Effector memory CD8-positive, alpha-beta T cell (primary cell): ENCODE measurements at regions not wholly inside any gene's neighbourhood (a gene's known extent, or its start where the extent isn't known, plus 50 kb on each side); places are given as distances from the start of the nearest gene placed in this dataset.

Experiments used
- ATAC-seq: fragments of 150-1000 bp; cut with Tn5 transposase; replicated peaks from 2 replicates; pipeline ENCODE4 v1.10.0; 2021; ENCODE audit warnings: mild to moderate bottlenecking, moderate library complexity
- DNase-seq, 3 experiments: peaks; one replicate each; pipeline ENCODE4 v3.0.0; 2021
- H3K27ac Mint-ChIP-seq, 2 donors: one replicate each; pipeline ENCODE4 v1.8.0; 2022; ENCODE audit warnings: mild to moderate bottlenecking in 2 of 2, mixed read lengths in 2 of 2, moderate library complexity in 2 of 2
- H3K27me3 Mint-ChIP-seq, 2 donors: one replicate each; pipeline ENCODE4 v1.8.0; 2022; ENCODE audit warnings: mixed read lengths in 2 of 2
- H3K36me3 Mint-ChIP-seq: one replicate; pipeline ENCODE4 v1.8.0; 2022; ENCODE audit warnings: mild to moderate bottlenecking, moderate library complexity, mixed read lengths; ENCODE audit not compliant: insufficient read depth
- H3K4me1 Mint-ChIP-seq, 2 donors: one replicate each; pipeline ENCODE4 v1.8.0; 2022; ENCODE audit warnings: low read depth in 2 of 2, mixed read lengths in 2 of 2
- H3K4me3 Mint-ChIP-seq, 2 donors: one replicate each; pipeline ENCODE4 v1.8.0; 2022; ENCODE audit warnings: mild to moderate bottlenecking in 2 of 2, mixed read lengths in 2 of 2, moderate library complexity in 2 of 2
- H3K9me3 Mint-ChIP-seq, 2 donors: one replicate each; pipeline ENCODE4 v1.8.0; 2022; ENCODE audit warnings: mixed read lengths in 2 of 2

DNA sequence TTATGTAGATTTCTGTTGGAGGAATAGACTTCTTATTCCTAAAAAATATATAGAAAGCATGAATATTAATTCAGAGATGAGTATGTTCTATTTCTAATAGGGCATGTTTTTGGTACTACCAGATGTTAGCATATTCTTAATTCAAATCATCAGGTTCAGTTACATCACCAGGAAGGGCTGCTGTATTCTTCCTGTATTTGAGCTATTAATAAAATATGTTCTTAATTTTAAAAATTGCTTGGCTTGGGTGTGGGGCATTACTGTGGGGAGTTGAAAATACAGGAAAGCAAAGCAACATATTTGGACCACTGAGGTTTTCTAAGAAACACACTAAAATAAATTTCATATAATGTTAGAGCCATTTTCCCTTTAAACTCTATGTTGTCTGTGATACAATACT, 343.0 kb downstream of the EPHA4 start:
- H3K27me3 Mint-ChIP-seq, result no peaks in the 10 kb centered on the region
- H3K27ac Mint-ChIP-seq, result no peak overlapping the region
- DNase-seq, result no peak
- no peaks in the 10 kb centered on the region for H3K4me1 Mint-ChIP-seq
- H3K9me3 Mint-ChIP-seq, result no peaks in the 10 kb centered on the region
- no peaks in the 10 kb centered on the region for H3K36me3 Mint-ChIP-seq
- H3K4me3 Mint-ChIP-seq, result no peak overlapping the region
- ATAC-seq, result no peak

DNA sequence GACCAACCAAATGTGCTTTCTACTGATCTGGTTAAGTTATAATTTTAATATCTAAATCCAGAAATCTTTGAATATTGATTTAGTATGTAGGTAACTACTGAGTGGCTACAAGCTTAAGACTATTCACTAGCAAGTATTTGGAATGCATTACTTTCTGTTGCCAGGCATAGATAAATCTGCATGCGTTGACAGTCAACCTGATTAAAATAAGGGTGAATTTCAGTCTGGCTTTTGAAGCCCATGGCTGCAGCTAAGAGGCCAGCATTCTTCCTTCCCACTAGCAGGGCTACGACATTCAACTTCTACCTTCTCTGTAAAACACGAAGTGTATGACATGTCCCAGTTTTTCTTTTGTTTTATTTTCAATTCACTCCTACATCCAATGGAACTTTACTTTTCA, 340.6 kb downstream of the EPHA4 start:
- H3K27me3 Mint-ChIP-seq, result no peaks in the 10 kb centered on the region
- H3K27ac Mint-ChIP-seq, result no peak overlapping the region
- DNase-seq, result no peak
- H3K9me3 Mint-ChIP-seq, result no peaks in the 10 kb centered on the region
- no peaks in the 10 kb centered on the region for H3K4me1 Mint-ChIP-seq
- no peaks in the 10 kb centered on the region for H3K36me3 Mint-ChIP-seq
- no peak for ATAC-seq
- H3K4me3 Mint-ChIP-seq, result no peak overlapping the region

DNA sequence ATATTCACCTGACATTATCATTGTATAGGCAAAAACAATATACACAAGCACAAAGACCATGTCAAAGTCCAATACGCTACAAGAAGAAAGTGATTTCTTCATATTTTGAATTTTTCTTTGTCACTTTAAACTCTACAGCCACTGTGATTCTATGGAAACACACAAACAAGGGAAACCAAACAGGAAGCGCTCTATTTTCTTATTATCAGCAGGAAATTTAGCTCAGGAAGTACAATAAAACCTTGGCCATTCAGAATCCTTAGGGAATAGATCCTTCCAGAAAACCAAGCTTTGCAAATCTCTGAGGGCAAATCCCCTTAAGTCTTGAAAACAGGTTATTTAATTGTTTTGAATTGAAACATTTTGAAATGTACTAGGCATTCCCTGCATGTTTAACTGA, 336.2 kb downstream of the EPHA4 start:
- peaks cover 2 to 4% of the 10 kb centered on the region in 2 donors for H3K27me3 Mint-ChIP-seq
- H3K9me3 Mint-ChIP-seq, result no peaks in the 10 kb centered on the region
- H3K4me1 Mint-ChIP-seq, result no peaks in the 10 kb centered on the region
- DNase-seq (no peak), ATAC-seq (no peak)
- no peak overlapping the region for H3K27ac Mint-ChIP-seq
- H3K36me3 Mint-ChIP-seq, result no peaks in the 10 kb centered on the region
- H3K4me3 Mint-ChIP-seq, result no peak overlapping the region

DNA sequence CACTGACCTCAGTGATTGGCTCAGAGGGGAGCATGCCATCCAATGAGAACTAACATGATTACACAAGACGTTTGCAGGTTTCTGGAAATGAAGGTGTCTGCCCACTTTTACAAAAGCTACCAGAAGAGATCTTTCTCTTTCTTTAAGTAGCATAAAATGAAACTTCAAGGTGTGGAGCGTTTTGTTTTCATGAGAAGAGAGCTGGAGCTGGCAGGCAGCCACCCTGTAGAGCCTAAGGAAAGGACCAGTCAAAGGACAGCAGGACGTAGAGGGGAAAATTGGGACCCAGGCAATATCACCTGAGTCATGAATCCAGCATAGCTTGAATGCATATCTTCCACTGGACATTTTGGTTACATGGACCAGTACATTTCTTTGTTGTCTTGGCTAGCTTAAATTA, 331.0 kb downstream of the EPHA4 start:
- Mint-ChIP-seq H3K4me1 (peaks cover 0 to 2% of the 10 kb centered on the region in 2 donors), H3K9me3 (no peaks in the 10 kb centered on the region), H3K27me3 (peaks cover 10 to 30% of the 10 kb centered on the region in 2 donors), H3K4me3 (no peak overlapping the region), H3K27ac (no peak overlapping the region), H3K36me3 (peaks cover 2% of the 10 kb centered on the region)
- ATAC-seq, result no peak
- DNase-seq, result no peak

DNA sequence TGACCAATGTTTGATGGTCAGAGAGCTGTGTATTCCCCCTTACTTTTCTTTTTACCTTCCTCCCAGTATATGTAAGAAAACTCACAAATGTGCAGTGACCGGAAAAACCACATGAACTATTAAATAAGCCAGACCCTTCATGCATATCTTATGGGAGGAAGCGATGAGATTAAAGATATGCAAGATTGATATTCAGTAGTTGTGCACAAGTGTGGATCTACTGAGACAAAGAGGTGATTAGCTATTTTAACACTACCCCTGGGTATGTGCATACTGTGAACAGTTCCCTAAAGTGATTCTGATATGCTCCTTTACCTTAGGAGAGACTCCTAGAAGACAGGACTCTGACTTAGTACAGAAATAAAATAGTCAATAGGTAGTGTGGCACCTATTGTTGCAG, 328.3 kb downstream of the EPHA4 start:
- H3K36me3 Mint-ChIP-seq, result peaks cover 6% of the 10 kb centered on the region

DNA sequence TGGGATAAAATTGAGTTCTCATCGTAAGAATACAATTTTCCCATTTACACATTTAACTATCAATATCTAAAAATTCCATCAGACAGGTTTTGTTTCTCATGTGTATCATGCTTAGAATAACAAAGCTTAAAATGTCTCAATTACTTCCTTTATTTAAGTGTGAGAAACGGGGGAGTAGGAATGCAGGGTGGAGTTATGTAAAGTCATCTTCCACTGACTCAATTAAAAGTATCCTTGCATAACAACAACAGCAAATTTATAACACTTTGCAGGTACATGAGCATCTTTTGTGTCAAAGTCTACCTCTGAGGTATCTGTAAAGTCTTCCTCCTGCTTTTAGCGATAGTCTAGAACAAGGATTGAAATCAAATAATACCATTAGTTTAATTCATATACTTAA, 327.1 kb downstream of the EPHA4 start:
- Mint-ChIP-seq H3K36me3 (peaks cover 6% of the 10 kb centered on the region), H3K27ac (no peak overlapping the region), H3K4me3 (no peak overlapping the region), H3K27me3 (peaks cover 10 to 39% of the 10 kb centered on the region in 2 donors), H3K9me3 (no peaks in the 10 kb centered on the region), H3K4me1 (peaks cover 0 to 2% of the 10 kb centered on the region in 2 donors)
- DNase-seq (no peak), ATAC-seq (no peak)

More for the DNA sequence above, 328.3 kb downstream of the EPHA4 start:
- peaks cover 10 to 39% of the 10 kb centered on the region in 2 donors for H3K27me3 Mint-ChIP-seq
- DNase-seq, result no peak
- no peak for ATAC-seq
- H3K4me3 Mint-ChIP-seq, result no peak overlapping the region
- H3K4me1 Mint-ChIP-seq, result peaks cover 0 to 2% of the 10 kb centered on the region in 2 donors
- H3K27ac Mint-ChIP-seq, result no peak overlapping the region
- H3K9me3 Mint-ChIP-seq, result no peaks in the 10 kb centered on the region

DNA sequence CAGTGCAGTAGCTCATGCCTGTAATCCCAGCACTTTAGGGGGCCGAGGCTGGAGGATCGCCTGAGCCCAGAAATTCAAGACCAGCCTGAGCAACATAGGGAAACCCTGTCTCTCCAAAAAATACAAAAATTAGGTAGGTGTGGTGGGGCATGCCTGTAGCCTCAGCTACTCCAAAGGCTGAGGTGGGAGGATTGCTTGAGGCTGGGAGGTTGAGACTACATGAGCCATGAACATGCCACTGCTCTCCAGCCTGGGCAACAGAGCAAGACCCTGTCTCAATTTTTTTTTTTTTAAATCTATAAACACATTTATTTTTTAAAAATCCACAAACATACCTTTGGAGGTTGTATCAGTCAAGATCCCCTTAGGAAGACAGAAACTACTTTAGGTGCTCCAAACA, 326.3 kb downstream of the EPHA4 start:
- peaks cover 0 to 2% of the 10 kb centered on the region in 2 donors for H3K4me1 Mint-ChIP-seq
- H3K4me3 Mint-ChIP-seq, result no peak overlapping the region
- ATAC-seq, result no peak
- DNase-seq, result no peak
- H3K36me3 Mint-ChIP-seq, result peaks cover 6% of the 10 kb centered on the region
- peaks cover 10 to 36% of the 10 kb centered on the region in 2 donors for H3K27me3 Mint-ChIP-seq
- no peak overlapping the region for H3K27ac Mint-ChIP-seq
- no peaks in the 10 kb centered on the region for H3K9me3 Mint-ChIP-seq

DNA sequence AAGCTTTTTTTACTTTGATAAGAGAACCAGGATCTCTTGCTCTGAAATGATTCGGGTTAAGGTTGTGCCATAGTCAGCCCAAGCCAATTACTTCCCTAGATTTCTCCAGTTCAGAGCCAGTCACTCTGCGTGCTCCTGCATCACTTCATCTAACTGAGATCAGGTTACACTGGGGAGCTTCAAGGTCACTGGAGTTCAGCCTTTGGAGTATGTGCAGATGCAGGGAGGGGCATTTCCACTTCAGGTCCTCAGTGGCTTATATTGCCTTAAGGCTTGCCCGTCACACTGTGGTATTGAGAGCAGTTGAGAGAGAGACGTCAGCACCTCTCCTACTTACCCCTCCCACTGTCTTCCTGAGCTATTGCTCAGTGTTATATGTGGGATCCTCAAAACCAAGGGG, 317.8 kb downstream of the EPHA4 start:
- H3K36me3 Mint-ChIP-seq, result no peaks in the 10 kb centered on the region
- no peak overlapping the region for H3K4me3 Mint-ChIP-seq
- H3K4me1 Mint-ChIP-seq, result no peaks in the 10 kb centered on the region
- H3K27me3 Mint-ChIP-seq, result peaks cover 8 to 12% of the 10 kb centered on the region in 2 donors
- ATAC-seq (no peak), DNase-seq (no peak)
- H3K27ac Mint-ChIP-seq, result no peak overlapping the region
- peaks cover 0 to 3% of the 10 kb centered on the region in 2 donors for H3K9me3 Mint-ChIP-seq

DNA sequence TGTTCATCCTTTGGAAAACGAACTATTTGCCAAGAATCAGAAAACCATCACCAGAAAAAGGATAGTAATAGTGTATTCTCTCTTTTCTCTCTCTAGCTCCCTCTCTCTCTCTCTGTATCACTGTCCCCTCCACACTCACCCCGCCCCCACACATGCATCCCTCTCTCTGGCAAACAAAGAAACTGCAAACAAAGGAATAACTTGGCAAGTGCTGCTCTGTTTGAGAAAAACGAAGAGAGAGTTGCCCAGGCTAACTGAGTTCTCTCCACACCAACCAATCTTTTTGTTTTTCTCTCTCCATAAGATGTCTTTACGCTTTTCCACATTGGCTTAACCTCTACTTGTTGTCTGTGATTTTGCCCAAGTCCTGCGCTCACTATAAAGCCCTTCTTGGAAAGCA, 316.2 kb downstream of the EPHA4 start:
- Mint-ChIP-seq H3K9me3 (peaks cover 0 to 3% of the 10 kb centered on the region in 2 donors), H3K4me3 (no peak overlapping the region), H3K4me1 (no peaks in the 10 kb centered on the region), H3K27ac (no peak overlapping the region), H3K27me3 (peaks cover 8 to 12% of the 10 kb centered on the region in 2 donors), H3K36me3 (no peaks in the 10 kb centered on the region)
- no peak for ATAC-seq
- DNase-seq, result no peak

DNA sequence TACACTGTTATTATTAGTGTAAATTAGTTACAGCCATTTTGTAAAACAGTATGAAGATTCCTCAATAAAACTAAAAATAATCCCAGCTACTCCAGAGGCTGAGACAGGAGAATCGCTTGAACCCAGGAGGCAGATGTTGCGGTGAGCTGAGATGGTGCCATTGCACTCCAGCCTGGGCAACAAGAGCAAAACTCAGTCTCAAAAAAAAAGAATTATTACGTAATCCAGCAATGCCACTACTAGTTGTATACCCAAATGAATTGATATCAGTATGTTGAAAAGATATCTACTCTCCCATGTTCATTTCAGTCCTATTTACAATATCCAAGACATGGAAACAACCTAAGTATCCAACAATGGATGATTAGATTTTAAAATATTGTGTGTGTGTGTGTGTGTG, 313.6 kb downstream of the EPHA4 start:
- no peak overlapping the region for H3K27ac Mint-ChIP-seq
- ATAC-seq (no peak), DNase-seq (no peak)
- H3K9me3 Mint-ChIP-seq, result peaks cover 0 to 3% of the 10 kb centered on the region in 2 donors
- no peak overlapping the region for H3K4me3 Mint-ChIP-seq
- no peaks in the 10 kb centered on the region for H3K4me1 Mint-ChIP-seq
- no peaks in the 10 kb centered on the region for H3K36me3 Mint-ChIP-seq
- peaks cover 21 to 23% of the 10 kb centered on the region in 2 donors for H3K27me3 Mint-ChIP-seq

DNA sequence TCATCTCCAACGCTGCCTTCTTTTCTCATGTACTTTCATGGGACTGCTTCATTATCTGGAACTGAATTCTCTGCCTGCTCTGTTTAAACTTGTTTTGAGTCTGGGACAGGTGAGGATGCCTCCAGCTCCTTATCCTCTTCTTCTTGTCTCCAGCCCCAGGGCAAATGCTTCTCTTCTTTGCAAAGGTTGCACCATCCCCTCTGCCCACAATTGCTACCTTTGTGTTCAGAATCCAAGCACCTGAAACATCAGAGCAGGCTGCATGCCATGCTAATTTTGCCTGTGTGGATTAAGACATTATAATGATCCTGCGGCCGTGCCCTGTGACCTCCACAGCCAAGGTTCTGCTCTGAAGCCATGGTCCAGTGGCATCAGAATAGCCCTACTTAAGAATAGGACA, 309.5 kb downstream of the EPHA4 start:
- Mint-ChIP-seq H3K4me1 (no peaks in the 10 kb centered on the region), H3K4me3 (no peak overlapping the region), H3K36me3 (no peaks in the 10 kb centered on the region), H3K27me3 (peaks cover 21 to 22% of the 10 kb centered on the region in 2 donors), H3K9me3 (no peaks in the 10 kb centered on the region), H3K27ac (no peak overlapping the region)
- no peak for ATAC-seq
- DNase-seq, result no peak

DNA sequence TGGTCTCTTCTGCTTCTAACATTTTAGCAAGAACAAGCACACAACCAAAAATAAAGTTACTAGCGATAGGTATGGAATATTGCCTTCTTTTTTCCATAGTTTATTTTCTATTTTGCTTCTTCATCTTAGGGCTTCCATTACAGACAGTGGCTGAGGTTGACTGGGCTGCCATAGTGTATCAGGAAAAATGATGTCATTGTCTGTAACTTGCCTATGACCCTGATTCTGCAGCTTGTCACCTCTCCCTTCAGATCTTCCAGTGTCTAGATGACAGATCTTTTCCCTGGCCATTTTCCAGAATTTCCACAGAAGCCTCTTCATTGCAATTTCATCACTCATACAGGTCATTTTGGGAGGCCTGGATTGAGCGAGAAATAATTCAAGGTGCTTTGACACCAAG, 308.5 kb downstream of the EPHA4 start:
- Mint-ChIP-seq H3K4me3 (no peak overlapping the region), H3K36me3 (no peaks in the 10 kb centered on the region), H3K4me1 (no peaks in the 10 kb centered on the region), H3K27me3 (peaks cover 23 to 28% of the 10 kb centered on the region in 2 donors), H3K9me3 (no peaks in the 10 kb centered on the region), H3K27ac (no peak overlapping the region)
- ATAC-seq, result no peak
- no peak for DNase-seq

DNA sequence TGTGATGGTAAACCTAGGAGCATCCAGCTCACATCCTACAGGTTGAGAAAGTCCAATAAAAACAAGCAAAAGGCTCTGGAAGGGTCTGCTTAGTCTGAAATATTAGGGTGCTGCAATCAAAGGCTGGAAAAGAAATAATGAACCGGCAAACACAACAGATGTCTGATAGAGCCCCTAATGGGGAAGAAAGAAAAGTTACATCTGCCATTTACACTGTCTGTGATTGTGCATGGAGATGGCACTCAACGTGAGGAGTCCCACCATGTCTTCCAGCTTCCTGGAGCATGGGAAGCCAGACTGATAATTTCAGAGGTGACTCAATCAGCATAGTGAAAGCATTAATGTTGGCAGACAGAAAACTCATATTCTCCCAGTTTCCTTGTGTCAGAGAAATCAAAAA, 307.8 kb downstream of the EPHA4 start:
- H3K4me1 Mint-ChIP-seq, result no peaks in the 10 kb centered on the region
- H3K9me3 Mint-ChIP-seq, result no peaks in the 10 kb centered on the region
- ATAC-seq (no peak), DNase-seq (no peak)
- H3K27me3 Mint-ChIP-seq, result peaks cover 27 to 33% of the 10 kb centered on the region in 2 donors
- no peaks in the 10 kb centered on the region for H3K36me3 Mint-ChIP-seq
- no peak overlapping the region for H3K4me3 Mint-ChIP-seq
- no peak overlapping the region for H3K27ac Mint-ChIP-seq

DNA sequence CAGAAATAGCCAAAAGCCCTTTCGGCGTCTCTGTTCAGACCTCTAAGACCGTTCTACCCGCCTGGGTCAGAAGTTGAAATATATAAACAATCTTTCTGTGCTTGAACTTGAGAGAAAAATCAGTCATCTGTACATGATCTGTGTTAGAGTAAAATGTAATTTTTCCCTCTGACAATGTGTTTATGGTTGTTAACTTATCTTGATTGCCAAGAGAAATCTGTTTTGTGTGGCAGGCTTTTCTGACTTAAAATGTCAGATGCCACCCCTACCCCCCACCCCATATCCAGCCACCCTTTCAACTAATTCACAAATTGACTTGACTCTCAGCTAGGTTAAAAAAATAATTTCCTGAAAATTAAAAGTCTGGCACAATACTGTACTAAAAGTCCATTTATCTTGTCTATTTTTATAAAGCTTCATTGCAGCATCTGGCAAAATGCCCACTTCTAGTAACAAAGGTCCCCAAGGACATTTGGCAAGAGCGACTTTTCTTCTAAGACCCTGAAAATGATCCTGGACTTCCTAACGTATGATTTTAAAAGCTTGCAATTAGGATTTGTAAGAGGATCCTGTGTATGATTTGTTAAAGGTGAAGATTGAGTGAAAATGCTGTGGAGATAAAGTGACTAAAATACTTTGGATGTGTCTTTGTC, 304.2 kb downstream of the EPHA4 start:
- Mint-ChIP-seq H3K4me3 (no peak overlapping the region), H3K4me1 (no peaks in the 10 kb centered on the region), H3K27me3 (peaks cover 26 to 48% of the 10 kb centered on the region in 2 donors), H3K27ac (no peak overlapping the region), H3K9me3 (no peaks in the 10 kb centered on the region), H3K36me3 (no peaks in the 10 kb centered on the region)
- ATAC-seq, result no peak
- no peak for DNase-seq
